ENCODE measurements at regions not wholly inside any gene's neighbourhood (a gene's known extent, or its start where the extent isn't known, plus 50 kb on each side); places are given as distances from the start of the nearest gene placed in this dataset.
"Not testable (repeated sequence)": the region's sequence is repeated elsewhere in the genome, so short reads cannot be mapped to it uniquely, and the experiment has no call there.

GRCh38 chr10:77735136-77735535, 97.5 kb upstream of the KCNMA1 start:
- TF ChIP-seq CTCF (IDR thresholded peaks at IDR 0.05; ENCODE audit: low read length); EZH2 (IDR thresholded peaks at IDR 0.05; ENCODE audit: borderline replicate concordance, low read length): not testable (repeated sequence)

Data from OCI-LY1 (cell line).